Stimulated activated CD8-positive, alpha-beta memory T cell treated with anti-CD3 and anti-CD28 coated beads, Interleukin-15, amount 100 ng/mL, for 1 hour (primary cell): ENCODE measurements at regions not wholly inside any gene's neighbourhood (a gene's known extent, or its start where the extent isn't known, plus 50 kb on each side); places are given as distances from the start of the nearest gene placed in this dataset.
"Not testable (repeated sequence)": the region's sequence is repeated elsewhere in the genome, so short reads cannot be mapped to it uniquely, and the experiment has no call there.

Experiments
- DNase-seq: peaks from one replicate; pipeline ENCODE4 v3.0.0-alpha.2; 2020; ENCODE audit warnings: low read depth

- no peak for DNase-seq
Measured at GRCh38 chr6:12479451-12479850, 189.3 kb downstream of the EDN1 start.

GRCh38 chr6:12479881-12480280 lies 189.7 kb downstream of the EDN1 start:
- no peak for DNase-seq

DNA sequence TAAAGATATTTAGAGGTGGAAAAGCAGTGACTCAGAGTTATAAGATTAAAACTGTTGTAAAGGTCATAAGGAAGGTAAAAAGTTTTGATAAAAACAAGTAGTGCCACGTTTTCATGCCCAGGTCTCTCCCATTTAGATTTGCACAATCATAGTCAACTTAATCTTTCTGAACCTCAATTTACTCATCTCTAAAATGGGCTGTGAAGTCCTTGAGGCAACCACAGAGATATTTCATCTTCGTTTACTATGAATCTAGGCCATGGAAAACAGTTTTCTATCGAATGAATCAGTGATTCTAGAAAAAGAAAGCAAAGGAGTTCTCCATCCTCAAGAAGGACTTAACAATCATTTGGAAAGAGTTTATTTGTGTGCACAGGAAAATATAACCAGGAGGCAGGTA lies 190.2 kb downstream of the EDN1 start:
- no peak for DNase-seq

DNA sequence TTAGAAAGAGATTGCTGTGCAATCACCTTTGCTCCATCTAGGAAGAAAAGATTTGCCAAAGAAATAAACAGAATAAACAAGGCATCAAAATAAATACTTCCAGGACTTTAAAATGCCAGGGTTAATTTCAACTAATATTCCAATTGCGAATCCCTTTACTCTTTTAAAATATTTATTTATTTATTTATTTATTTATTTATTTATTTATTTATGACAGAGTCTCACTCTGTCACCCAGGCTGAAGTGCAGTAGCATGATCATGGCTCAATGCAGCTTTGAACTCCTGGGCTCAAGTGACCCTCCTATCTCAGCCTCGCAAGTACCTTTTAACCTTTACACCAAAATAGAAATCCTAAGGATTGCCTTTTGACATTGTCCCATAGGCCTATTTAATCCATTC lies 191.1 kb downstream of the EDN1 start:
- DNase-seq = no peak

GRCh38 chr6:12481850-12482249 lies 191.7 kb downstream of the EDN1 start:
- no peak for DNase-seq

- DNase-seq = no peak
Measured at GRCh38 chr6:12482386-12483375, 192.5 kb downstream of the EDN1 start.

- no peak for DNase-seq
Measured at GRCh38 chr6:12483712-12484111, 193.6 kb downstream of the EDN1 start.

DNA sequence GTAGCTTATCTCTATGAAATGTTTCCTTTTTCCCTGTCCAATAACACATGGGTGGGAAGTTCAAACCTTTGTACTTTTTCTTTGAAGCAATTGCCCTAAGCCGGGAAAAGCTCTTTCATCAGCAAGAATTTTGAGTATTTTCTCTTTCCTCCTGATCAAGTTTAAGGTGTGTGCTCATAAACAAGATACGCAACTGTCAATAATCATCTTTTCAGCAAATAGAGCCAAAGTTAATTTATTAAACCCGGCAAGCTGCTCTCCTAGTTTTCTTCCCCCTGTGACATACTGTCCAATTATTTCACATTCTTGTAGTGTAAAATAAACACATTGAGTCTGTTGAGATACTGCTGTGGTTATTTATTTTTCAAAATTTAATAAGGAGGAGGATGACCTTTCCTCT lies 194.4 kb downstream of the EDN1 start:
- DNase-seq = no peak

GRCh38 chr6:12485226-12485764 lies 195.1 kb downstream of the EDN1 start:
- no peak for DNase-seq

- no peak for DNase-seq
Measured at GRCh38 chr6:12485837-12486236, 195.7 kb downstream of the EDN1 start.

GRCh38 chr6:12490351-12490903 lies 200.3 kb downstream of the EDN1 start:
- DNase-seq = no peak

DNA sequence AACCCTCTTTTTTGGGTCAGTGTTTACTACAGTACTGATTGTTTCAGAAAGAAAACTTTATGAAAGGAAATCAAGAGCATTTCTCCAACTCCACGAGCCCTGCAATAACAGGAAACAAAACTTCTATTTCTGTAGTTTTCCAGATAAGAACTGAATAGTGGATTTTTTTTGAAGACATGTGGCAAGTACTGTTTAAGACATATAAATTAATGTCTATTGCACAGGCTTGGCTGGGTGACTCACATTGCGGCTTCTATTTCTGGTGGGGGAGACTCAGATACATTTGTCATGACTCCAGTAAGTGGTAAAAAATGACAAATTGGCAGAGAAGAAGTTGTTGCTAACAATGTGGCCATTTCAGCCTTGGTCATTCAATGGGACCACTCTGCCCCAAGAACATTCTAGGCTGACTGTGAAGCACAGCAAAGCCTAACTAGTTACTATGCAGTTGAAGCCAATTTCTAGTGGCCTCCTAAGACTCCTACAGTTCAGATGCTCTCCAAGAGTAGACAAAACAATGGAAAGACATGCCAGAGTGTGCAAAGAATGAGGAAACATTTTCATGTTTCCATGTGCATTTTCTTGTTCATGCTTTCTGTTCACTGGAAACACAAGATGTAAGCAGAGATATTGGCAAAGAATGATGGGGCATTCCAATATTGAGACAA lies 200.9 kb downstream of the EDN1 start:
- DNase-seq = no peak

GRCh38 chr6:12492929-12493328 lies 202.8 kb downstream of the EDN1 start:
- not testable (repeated sequence) for DNase-seq

DNA sequence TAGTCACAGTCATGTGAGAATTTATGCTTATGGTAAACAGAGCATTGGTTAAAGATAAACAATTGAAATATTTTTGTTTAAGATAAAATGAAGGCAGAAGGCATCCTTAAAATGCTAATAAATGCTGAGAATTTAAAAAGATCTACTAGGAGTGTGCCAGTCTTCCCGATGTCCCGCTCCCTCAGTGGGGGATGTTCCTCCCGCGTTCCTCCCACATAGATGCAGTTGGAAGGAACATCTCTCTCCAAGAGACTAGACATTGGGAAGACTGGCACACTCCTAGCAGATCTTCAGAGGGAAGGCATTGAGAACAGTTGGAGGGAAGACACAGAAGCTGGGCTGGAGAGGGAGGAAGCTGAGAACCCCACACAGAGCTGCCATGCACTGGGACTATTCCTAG lies 203.3 kb downstream of the EDN1 start:
- DNase-seq = no peak

DNA sequence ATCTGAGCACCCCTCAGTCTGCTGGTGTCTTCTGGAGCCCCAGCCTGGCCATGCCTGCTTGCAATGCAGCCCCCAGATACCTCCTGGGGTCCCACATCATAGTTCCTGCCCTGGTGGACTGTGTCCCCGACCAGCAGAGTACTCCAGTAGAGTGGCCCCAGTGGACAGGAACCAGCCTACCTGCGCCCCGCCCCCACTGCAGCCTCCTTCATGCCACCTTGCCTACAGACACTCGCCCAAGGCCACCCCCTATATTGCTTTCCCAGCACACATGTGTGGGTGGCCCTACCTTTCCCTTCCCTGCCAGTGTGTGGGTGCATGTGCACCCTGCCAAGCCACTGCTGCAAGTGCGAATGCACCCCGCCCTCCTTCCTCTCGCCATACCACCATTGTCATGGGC lies 204.0 kb downstream of the EDN1 start:
- DNase-seq = no peak

GRCh38 chr6:12501990-12502389 lies 211.8 kb downstream of the EDN1 start:
- no peak for DNase-seq

DNA sequence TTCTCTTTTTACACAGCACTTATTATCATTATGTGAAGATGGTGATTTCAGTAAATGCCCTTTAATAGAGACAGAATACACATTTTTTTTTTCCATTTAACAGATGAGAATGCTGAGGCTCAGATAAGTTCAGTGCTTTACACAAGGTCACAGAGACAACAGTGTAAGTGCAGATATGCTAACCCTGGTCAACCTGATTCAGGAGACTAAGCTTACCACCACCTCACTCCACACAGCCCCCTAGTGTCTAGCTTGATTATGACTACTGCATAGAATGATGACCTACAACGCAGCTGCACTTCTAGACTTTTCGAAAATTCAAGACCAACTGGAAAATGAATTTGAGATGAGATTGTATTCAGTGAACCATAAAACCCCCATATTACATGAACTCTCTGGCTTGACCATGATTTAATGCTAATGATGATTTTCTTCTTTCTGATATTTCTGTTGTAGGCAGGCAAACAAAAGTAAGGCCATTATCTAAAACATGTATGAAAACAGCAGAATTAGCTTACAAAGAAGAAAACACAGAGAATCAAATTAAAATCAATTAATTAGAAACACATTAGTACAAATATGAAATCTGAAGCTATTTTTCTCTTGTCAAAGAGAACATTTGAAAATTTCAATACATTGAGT lies 212.1 kb upstream of the PHACTR1 start:
- DNase-seq = no peak

DNA sequence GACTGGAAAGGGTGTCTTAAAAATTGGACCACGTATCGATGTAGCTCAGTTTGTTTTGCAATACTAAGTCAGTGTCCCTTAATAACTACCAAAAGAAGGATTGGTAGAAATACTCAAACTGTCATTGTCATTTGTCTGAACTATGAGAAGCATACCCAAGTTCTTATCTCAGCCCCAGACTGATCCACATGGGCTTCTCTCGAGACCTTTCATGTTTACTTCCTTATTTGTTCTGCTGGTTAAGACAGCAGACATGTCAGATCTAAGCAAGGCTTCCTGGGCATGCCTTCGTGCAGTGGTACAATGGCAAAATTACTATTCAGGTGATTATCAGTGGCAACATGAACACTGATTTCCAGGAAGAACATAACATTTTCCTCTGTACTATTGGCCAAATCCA lies 211.1 kb upstream of the PHACTR1 start:
- DNase-seq = no peak

- DNase-seq = no peak
Measured at GRCh38 chr6:12506159-12506558, 210.4 kb upstream of the PHACTR1 start.

DNA sequence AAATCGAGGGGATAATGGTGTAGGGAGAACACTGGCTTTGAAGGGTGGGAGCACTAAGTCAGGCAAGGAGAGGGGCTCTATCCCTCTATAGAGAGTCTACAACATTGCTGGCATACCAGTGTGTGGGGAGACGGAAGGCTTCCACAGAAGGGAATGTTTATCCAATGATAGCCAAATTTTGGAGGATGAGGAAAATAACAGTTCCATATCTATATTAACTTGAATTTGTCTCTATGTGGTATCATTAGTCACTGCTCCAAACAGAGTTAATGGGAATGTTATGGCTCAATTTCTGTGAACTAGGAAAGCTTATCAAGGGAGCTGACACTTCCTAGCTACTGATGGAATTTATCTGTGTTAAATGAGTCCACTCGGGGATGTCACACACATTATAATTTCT lies 208.9 kb upstream of the PHACTR1 start:
- DNase-seq = no peak

DNA sequence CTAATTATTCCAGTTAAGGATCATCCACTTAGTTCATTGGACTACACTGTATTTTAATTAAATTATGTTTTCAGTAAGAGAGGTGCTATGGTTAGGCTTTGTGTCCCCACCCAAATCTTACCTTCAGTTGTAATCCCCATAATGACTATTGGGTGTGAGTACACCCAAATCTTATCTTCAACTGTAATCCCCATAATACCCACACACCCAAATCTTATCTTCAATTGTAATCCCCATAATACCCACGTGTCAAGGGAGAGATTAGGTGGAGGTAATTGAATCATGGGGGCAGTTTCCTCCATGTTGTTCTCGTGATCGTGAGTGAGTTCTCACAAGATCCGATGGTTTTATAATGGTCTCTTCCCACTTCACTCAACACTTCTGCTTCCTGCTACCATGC lies 208.0 kb upstream of the PHACTR1 start:
- no peak for DNase-seq

GRCh38 chr6:12509060-12509459 lies 207.5 kb upstream of the PHACTR1 start:
- DNase-seq = no peak
